Non-pigmented ciliary epithelial cell (primary cell): ENCODE measurements at regions not wholly inside any gene's neighbourhood (a gene's known extent, or its start where the extent isn't known, plus 50 kb on each side); places are given as distances from the start of the nearest gene placed in this dataset.

Experiments used
- DNase-seq: peaks from one replicate; pipeline ENCODE4 v3.0.0-alpha.2; 2010; ENCODE audit warnings: low read depth

DNA sequence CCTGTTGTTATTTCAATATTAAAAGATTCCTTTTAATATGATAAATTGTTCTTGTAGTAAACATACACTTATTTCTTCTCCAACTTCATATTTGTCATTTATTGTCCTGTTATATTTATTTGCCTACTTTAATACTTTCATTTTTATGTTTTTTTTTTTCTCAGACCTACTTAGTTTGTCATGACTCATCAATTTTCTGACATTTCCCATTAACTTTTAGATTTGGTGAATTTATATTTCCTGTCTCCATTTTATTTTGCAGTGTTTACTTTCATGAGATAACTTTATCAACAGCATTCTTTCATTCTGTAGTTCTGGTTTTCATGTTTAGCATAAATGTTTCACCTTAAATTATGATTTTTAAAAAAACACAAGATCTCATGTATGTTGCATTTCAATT, 788.7 kb downstream of the EFNA5 start:
- no peak for DNase-seq

DNA sequence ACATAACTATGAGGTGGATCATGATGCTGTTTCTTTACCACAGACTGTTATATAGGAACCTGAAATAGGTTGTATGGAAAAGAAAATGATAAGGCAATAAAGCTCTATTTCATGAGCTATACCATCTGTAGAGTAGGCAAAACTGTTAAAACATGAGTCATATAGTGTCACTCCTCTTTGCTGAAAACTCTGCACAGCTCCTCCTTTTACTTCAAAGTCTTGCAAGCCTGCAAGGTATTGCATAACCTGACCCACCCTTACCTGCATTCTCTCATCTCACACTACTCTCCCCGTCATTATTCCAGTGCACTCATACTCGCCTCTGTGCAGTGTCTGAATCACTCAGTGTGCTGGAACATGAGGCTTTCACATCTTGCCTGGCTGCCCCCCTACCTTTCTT, 790.1 kb downstream of the EFNA5 start:
- DNase-seq, result no peak

DNA sequence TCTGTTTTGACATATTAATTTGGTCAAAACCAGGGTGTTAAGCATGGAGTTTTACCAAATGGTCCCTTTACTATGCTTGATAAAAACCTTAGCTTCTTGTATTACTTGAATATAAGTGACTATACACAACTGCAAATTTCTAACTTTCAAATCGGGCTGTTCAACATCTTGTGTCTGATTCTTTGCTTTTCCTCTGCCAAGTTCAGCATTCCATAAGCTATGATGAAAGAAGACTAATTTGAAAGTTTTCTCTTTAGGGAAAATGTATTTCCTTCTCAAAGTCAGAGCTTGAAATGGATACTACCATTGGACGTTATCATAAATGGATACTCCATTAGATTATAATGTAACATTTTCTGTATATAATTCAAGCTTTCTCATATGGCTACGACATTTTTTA, 792.9 kb downstream of the EFNA5 start:
- DNase-seq, result no peak

DNA sequence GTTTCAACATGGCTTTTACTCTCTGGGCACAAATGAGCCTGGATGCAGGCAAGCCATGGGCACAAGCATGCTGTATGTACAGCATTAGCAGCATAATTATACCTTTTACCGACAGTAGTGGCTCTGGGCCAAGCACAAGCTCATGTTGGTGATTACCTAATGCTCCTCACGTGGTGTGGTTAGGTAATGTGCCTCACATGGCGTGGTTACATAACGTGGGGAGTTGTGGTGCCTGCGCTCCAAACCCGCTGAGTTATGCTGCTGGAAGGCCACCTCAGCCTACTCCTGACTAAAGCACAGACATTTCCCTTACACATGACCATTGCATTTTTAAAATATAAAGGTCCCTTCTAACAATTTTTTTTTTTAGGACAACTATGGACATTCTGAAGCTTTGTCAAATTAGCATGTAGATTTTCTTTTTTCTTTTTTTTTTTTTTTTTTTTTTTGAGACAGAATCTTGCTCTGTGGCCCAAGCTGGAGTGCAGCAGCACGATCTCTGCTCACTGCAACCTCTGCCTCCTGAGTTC, 794.0 kb downstream of the EFNA5 start:
- DNase-seq, result no peak

DNA sequence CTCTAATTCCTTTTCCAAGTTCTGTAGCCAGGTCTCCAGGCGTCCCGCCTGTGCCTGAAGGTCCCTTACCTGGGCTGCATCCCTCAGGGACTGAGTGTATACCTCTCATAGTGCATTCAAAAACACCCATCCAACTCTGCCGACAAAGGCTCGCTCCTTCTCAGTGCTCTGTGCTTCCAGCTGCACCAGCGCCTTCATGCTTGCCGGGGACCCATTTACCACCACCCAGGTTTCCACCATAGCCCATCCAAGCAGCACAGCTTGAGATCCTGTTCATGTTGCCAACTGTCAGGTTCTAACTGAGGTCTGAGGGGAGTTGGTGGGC, 794.5 kb downstream of the EFNA5 start:
- DNase-seq, result no peak

DNA sequence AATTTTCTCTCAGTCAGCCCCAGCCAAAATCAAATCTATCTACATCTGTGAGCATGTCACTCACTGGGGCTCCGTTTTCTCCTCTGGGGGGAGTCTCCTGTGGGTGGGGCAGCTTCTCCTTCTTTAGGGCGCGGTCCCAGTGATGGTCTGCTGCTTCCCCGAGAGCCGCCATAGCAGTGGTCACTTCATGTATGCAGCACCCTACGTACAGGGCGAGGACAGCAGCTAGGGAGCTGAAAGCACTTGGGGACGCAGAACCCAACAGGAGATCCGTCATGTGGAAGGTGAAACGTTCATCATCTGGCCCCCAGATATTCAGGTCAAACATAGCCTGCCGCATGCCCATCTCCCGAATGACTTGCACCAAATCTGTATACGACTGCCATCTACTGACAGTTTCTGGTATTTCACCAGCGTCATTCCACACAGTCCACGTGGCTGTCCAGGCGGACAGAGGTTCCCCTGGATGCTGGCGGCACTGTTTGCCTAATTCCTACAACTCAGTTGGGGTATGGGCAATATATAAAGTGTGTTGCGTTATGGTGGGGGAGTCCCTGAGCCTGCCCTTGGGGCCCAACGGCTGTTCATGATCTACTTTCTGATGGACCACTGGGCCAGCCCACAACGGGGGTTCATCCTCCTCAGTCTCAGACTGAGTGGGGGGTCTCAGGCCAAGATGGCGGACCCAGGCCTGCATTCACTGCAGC, 795.0 kb downstream of the EFNA5 start:
- no peak for DNase-seq

DNA sequence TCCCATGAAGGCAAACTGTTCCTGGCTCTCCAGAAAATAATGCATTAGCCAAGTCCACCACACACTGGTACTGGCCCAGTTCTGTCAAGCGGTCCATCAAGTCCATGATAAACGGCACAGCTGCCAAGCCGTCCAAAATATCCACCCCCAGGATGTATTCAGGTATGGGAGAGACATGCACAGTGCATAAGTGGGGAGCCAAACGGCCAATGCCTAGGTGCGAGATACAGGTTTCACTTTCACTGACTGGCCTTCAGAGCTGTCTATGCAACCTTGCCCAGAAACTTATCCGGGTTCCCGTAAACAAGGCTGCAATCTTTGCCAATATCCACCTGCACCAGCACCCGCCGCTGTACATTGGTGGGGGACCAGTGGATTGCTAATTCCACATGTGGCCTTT, 795.8 kb downstream of the EFNA5 start:
- DNase-seq, result no peak

DNA sequence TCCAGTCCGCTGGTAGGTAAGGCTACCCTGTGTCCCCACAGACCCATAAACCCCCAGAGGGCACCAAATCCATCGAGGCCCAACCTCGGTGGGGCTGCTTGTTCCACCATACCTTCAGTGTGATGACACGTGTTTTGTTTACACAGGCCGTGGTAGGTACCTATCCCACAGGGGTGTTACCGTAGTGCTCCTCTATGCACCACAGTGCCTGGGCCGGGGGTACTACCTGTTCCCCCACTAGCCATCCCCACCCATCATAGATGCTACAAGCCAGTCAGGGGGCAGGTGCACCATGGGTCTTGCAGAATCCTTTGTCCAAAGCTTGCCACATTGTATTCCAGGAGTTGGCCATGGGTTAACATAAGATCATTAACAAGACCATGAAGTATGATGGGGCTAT, 796.2 kb downstream of the EFNA5 start:
- DNase-seq, result no peak

DNA sequence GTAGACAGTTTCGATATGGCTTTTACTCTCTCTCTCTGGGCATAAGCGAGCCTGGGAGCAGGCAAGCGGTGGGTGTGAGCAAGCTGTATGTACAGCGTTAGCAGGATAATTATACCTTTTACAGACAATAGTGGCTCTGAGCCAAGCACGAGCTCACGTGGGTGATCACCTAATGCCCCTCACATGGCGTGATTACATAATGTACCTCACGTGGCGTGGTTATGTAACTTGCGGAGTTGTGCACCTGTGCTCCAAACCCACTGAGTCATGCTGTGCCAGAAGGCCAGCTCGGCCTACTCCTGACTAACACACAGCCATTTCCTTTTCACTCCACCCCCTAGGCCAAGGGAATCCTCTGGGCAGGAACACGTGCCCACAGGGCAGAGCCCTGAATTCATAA, 797.2 kb downstream of the EFNA5 start:
- DNase-seq, result no peak

DNA sequence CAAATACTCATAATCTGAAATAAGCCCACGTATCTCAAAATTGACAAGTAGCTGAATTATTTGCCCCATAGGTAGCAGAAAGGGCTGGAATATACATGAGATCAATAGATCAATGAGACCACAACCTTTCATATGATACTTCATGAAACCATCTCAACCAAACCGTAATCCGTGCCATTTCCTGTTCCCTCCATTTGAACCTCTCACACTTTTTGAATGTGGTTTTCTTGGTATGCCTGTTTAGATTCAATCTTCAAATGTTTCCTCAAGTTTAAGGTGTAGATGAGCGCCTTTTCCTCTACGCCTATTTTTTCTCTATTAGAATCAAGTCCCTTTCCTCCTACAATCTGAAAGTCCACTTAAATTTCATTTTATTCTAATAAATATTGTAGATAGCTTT, 805.5 kb downstream of the EFNA5 start:
- DNase-seq, result no peak

DNA sequence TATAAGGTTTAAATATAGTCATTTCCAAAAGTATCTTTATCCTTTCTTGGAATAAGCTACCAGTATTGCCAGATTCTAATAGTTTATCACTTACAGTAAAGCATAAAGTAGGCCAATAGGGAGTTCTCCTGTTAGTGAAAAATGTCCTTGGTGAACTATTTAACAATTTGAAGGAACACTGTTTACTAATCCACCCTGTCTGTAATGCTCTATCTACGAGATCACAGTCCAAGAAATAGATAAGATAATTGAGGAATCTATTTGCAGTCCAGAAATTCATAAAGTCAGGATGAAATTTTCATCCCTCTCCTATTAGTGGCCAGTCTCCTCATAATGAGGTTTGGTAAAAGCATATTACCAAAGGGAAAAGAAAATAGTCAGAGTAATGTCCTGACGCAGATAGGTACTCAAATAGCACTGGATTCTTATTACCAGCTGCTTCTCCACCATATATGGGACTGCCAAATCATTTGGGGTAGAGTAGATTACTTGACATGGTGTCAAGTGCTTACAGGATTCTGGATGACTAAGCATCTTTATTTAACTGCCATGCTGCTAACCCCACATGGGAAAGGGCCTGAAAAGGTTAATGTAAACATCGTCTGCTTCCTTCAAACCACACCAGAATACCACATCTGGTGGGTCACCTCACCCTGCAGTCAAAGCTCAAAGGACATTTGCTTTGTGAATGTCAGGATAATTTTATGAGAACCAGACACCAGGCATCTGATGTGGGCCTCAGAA, 808.1 kb downstream of the EFNA5 start:
- DNase-seq, result peak; percentile 48

DNA sequence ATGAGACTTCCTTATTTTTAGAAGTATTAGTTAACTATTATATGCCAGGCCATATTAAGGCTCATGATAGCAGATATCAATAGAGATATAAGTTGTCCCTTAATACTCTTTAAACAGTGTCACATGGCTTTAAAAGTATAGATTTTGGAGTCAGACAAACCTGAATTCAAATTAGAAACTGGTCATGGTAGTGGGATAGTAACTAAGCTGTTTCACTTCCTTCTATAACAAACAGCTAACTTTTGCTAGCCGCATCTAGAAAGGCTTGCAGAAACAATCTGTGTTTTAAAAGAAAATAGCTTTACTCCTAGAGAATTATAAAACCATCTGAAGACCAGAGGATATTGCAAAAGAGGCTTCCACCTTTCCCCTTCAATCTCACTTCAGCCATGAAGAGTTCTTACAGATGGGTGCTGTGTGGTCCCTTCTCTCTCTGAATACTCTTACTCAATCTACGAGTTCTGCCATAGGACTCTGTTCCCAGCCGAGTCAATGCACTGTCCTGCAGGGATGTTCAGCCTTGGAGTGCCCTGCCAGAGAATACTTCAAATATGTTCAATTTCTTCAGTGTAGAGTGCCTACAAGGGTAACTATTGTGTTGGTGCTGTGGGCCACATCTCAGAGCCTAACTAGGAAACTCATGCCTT, 810.2 kb downstream of the EFNA5 start:
- DNase-seq, result no peak

DNA sequence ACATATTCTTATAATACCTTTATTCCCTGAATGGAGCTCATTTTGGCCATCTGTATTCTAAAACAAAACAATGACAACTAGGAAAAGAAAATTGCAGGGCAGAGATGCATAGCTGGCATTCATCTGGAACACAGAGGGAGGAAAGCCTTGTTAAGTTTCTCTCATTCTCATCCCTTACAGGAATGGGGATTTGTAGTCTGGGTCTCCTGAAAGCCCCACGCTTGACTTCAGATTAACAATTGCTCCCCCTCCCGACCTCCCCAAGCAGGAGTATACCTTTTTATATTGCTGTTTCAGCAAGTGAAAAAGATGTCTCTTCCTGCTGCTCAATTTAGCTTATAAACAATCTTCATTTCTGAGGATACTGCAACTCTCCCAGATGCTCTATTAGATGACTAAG, 812.1 kb downstream of the EFNA5 start:
- DNase-seq, result no peak

DNA sequence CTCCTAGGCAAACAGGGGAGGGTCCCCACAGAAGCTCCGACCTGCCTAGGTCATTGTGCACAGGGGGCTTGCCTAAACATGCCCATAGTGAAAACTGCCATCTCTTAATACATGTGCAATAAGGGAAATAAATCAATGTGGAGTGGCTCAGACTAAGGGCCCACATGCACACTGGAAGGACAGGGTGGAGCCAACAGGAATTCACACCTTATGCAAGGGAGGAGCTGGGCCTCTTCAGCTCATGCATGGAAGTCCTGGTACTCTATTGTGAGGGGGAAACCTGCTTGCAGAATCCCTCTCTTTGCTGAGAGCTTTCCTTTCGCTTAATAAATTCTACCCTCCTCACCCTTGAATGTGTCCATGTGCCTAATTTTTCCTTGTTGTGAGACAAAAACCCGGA, 815.8 kb downstream of the EFNA5 start:
- no peak for DNase-seq

DNA sequence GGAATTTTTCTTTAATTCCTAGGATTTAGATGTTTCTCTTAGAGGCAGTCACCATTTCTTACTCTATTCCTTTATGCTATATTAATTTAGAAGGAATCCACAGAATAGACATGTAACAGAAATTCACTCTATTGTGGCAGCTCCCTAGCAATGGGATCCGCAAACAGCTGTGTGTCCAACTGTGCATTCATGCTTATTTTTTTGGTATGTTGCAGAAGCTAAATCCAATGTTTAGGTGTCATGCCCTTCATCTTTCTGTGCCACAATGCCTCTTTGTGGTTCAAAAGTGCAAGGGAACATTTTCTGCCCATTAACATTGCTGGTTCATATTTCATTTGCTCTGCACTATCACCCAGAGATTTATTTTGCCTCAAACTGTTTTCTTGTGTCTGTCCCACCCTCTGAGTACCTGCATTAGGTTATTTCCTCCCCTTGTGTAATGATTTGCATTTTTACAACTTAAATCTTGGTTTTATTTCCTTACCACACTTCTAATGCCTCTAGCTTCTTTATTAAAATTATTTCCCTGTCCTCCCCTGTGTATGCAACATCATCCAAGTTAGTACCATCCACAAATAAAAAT, 816.5 kb downstream of the EFNA5 start:
- DNase-seq, result no peak

DNA sequence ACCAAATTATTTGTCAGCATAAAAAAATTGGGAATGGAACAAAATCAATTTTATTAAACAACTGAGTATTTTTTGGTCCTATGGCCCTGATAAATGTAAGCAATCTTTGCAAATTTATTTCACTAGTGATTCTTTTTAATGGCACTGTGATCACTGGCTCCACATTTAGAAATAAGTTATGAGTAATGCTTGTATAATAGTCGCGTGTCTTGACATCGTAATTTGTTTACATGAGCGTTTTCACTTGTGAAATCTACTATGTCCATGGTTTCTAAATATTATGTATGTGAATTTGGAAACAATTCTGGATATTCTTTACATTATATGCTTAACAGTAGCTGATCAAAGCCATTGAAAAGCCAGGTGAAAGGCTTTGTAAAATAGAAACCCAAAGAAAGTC, 817.5 kb downstream of the EFNA5 start:
- DNase-seq, result no peak

DNA sequence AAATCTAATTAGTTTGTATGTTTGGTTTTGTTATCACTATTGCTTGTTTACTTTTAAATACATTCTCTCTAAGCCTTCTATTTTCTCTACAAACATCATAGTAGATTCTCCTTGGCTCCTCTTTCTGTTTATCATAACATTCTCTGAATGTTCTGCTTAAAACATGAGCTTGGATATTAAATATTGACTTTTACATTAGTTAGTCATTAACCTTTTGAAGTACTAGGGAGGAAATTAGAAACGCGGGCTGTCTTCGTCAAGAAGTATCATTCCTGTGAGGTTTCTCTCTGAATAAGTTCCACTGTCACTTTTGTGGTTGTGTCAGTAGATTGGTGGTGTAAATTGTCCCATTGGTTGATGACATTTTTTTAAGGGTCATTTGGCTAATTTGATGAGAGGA, 821.5 kb downstream of the EFNA5 start:
- DNase-seq, result no peak

DNA sequence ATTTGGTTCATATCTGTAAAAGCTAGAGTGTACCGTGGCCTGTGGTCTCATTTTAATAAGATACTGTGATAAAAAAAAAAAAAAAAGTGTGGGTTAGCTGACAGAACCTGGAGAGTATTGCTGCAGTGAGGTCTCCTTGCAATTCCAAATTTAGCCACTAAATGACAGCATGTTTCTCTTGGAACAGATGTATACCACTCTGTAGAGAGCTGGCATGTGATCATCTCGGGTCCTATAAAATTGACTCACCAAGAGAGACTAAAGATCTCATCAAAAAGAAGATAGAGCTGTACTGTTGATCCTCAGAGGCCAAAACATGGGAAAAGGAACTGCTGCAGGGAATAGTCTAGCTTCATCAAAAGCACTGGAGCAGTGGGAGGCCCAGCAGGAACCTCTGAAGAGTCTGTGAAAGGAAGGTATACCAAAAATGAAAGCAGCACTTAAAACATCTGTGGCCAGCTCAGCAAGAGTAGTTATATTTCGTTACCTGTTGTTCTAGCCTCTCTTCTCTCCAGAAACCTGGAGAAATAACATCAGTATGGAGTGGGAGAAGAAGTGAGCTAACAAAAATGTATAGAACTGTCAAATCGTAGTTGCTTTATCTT, 826.8 kb downstream of the EFNA5 start:
- DNase-seq, result no peak

DNA sequence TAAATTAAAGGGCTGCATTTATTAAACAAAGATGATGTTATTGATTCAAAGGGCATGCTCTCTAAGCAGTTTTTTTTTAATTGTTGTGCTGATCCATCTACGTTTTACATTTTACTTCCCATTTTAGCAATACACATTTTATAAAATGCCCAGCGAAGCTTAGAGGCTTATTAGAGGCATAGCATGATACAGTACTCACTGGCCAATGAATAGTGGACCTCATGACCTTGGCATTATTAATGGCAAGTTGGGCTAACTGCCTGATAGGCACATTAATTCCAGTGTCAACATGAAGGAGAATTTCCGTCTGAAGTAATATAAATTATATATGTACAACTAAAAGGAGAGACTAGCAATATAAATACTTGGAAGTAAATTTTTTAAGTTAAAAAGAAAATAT, 837.2 kb downstream of the EFNA5 start:
- no peak for DNase-seq

DNA sequence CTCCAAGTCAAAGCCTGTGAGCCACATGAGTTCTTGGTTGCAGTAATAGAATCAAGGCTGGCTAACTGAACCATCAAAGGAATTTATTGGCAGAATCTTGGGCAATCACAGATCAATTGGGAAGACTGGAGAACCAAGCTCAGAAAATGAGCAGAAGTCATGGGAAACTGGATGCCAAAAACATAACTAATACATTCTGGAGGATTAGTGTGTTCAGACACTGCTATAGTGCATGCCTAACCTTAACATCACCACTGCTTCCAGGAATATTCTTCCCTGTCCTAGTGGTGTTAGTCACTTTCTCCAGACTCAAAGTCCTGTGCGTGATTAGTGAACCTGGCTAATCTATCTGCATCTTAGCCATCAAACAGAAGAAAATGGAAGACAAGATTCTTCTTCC, 843.7 kb downstream of the EFNA5 start:
- peak; percentile 55 for DNase-seq

DNA sequence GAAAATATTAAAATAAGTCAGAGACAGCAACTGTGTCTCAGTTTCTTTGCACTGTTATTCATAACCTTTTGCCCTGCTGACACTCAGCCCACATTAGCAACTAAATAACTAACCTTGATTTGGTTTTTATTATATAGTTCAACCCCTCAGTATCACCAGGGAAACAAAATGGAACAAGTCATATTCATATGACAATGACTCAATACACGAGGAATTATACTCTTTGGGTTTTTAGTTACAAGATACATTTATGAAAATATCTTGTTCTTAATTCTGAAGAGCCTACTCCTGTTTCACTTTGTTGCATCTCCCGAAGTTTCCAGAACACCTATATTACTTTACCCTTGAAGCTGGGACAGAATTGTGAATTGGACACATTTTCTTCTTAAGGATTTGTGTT, 845.4 kb downstream of the EFNA5 start:
- no peak for DNase-seq

DNA sequence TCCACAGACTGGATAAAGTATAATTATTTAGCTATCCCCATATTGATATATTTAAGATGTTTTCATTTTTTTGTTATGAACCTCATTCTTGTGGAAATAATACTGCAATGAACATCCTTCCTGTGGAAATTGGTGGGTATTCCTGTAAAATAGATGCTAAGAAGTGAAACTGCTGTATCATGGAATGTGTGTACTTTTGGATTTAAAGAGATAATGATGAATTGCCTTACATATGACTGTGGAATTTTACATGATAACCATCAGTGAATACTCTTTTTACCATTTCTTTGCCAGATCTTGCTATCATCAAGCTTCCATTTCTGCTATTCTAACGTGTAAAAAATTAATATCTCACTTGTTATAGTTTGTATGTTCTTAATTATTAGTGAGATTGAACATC, 847.9 kb downstream of the EFNA5 start:
- DNase-seq, result no peak

DNA sequence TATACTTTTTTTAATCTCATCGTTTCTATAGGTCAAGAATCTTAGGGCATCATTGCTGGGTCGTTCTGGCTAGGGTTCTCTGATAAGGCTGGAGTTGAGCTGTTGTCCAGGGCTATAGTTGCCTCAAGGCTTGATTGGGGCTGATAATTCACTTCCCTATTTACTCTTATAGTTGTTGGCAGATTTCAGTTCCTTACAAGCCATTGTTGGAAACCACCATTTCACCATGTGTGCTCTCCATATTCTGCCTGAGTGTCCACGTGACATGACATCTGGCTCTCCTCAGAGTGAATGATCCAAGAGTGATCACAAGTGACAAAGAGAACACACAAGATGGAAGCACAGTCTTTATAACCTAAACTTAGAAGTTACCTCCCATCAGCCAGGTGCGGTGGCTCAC, 852.2 kb downstream of the EFNA5 start:
- no peak for DNase-seq
